AG04450 (cell line): ENCODE measurements at regions not wholly inside any gene's neighbourhood (a gene's known extent, or its start where the extent isn't known, plus 50 kb on each side); places are given as distances from the start of the nearest gene placed in this dataset.

Source experiments
- CTCF ChIA-PET: fragments of 300-600, 350-600 bp; formaldehyde crosslinking; extraction: SDS; loops from one replicate; lab custom pipeline; 2022; ENCODE audit warnings: antibody characterized with exemption, inconsistent platforms; lab: Charles Lee
- POLR2A ChIA-PET: fragments of 350-600 bp; formaldehyde crosslinking; extraction: SDS; loops from one replicate; lab custom pipeline; 2021; ENCODE audit warnings: antibody characterized with exemption, inconsistent platforms; lab: Yijun Ruan, JAX
- DNase-seq: peaks from one replicate; pipeline ENCODE4 v3.0.0-alpha.2; 2011; ENCODE audit warnings: low read depth, low spot score
- H3K27ac ChIP-seq: one replicate; pipeline ENCODE4 v1.5.1; 2012; ENCODE audit warnings: low read depth, low read length, control low read depth
- H3K27me3 ChIP-seq: one replicate; pipeline ENCODE4 v1.6.0; 2012; ENCODE audit warnings: low read length; ENCODE audit not compliant: control insufficient read depth, insufficient read depth
- H3K4me3 ChIP-seq: 2 replicates; pipeline ENCODE4 v1.5.1; 2011; ENCODE audit warnings: mild to moderate bottlenecking, low read depth, low read length, control low read depth
- H3K9me3 ChIP-seq: 2 replicates; pipeline ENCODE4 v1.5.1; 2012; ENCODE audit warnings: low read length; ENCODE audit not compliant: control insufficient read depth, insufficient read depth
- CTCF ChIP-seq: IDR thresholded peaks from 2 replicates; pipeline ENCODE4 v1.5.1; 2011; ENCODE audit warnings: low read depth, low read length, control low read depth, inconsistent platforms

- ChIA-PET CTCF (interaction anchor here (1.3 to 2.9 kb wide), 3 partner anchors 206 to 210 kb away, joined by 3 to 9 read pairs (median 5); partner anchors contain the start of gene SLC39A10), POLR2A (interaction anchor here (0.7 to 1.0 kb wide), 2 partner anchors 94 to 206 kb away, joined by 3 to 6 read pairs; partner anchors contain the start of gene SLC39A10)
- H3K27me3 ChIP-seq = no peaks in the 10 kb centered on the region
- H3K27ac ChIP-seq = no peak overlapping the region
- DNase-seq = no peak
- H3K9me3 ChIP-seq = no peaks in the 10 kb centered on the region
- no peak overlapping the region for H3K4me3 ChIP-seq
- no peak for TF ChIP-seq CTCF
Measured at GRCh38 chr2:195450552-195451113, 206.4 kb upstream of the SLC39A10 start.

- CTCF ChIA-PET = interaction anchor here (1.9 kb wide), 1 partner anchor 213 kb away, joined by 4 read pairs; no protein-coding TSS in a partner anchor
Measured at GRCh38 chr2:195447323-195447975, 209.6 kb upstream of the SLC39A10 start.

GRCh38 chr2:195445639-195446038 is 211.4 kb upstream of the SLC39A10 start:
- TF ChIP-seq CTCF = no peak
- Histone ChIP-seq H3K27ac (no peak overlapping the region), H3K27me3 (no peaks in the 10 kb centered on the region), H3K4me3 (no peak overlapping the region), H3K9me3 (peaks cover 6% of the 10 kb centered on the region)
- ChIA-PET CTCF (interaction anchor here (1.9 kb wide), 1 partner anchor 214 kb away, joined by 4 read pairs; no protein-coding TSS in a partner anchor), POLR2A (no interaction called here)
- DNase-seq = no peak

More at GRCh38 chr2:195447323-195447975, 209.6 kb upstream of the SLC39A10 start:
- Histone ChIP-seq H3K27ac (no peak overlapping the region), H3K27me3 (no peaks in the 10 kb centered on the region), H3K4me3 (no peak overlapping the region), H3K9me3 (0 out of 2 replicates have a peak, but pooled peaks cover 3% of the 10 kb centered on the region)
- TF ChIP-seq CTCF = no peak
- no peak for DNase-seq
- POLR2A ChIA-PET = no interaction called here

GRCh38 chr2:195443926-195444325 is 213.1 kb upstream of the SLC39A10 start:
- CTCF ChIA-PET = interaction anchor here (0.6 to 1.0 kb wide), 2 partner anchors 23 to 109 kb away, joined by 3 to 7 read pairs; no protein-coding TSS in a partner anchor
- no peak overlapping the region for H3K27ac ChIP-seq
- DNase-seq = no peak
- POLR2A ChIA-PET = no interaction called here
- TF ChIP-seq CTCF = no peak
- H3K27me3 ChIP-seq = no peaks in the 10 kb centered on the region
- no peak overlapping the region for H3K4me3 ChIP-seq
- peaks cover 12% of the 10 kb centered on the region for H3K9me3 ChIP-seq
